GM06990 (cell line): ENCODE measurements at regions not wholly inside any gene's neighbourhood (a gene's known extent, or its start where the extent isn't known, plus 50 kb on each side); places are given as distances from the start of the nearest gene placed in this dataset.

Experiments
- DNase-seq: peaks from one replicate; pipeline ENCODE4 v3.0.0-alpha.2; 2011; ENCODE audit not compliant: insufficient read length; ENCODE audit errors: extremely low read depth
- H3K27me3 ChIP-seq: replicated peaks from 2 replicates; pipeline ENCODE4 v1.6.0; 2011; ENCODE audit warnings: low read length; ENCODE audit not compliant: control insufficient read depth, insufficient read depth
- H3K36me3 ChIP-seq: 2 replicates; pipeline ENCODE4 v1.5.1; 2011; ENCODE audit warnings: low read length; ENCODE audit not compliant: control insufficient read depth, insufficient read depth
- H3K4me3 ChIP-seq: replicated peaks from 2 replicates; pipeline ENCODE4 v1.5.1; 2011; ENCODE audit warnings: low read depth, mild to moderate bottlenecking, control low read depth, low read length
- CTCF ChIP-seq: IDR thresholded peaks from 2 replicates; pipeline ENCODE4 v1.5.1; 2011; ENCODE audit warnings: low read length, control low read depth, mild to moderate bottlenecking, inconsistent platforms; ENCODE audit not compliant: insufficient read depth, poor library complexity, severe bottlenecking

- Histone ChIP-seq H3K36me3 (no peaks in the 10 kb centered on the region), H3K27me3 (no peaks in the 10 kb centered on the region; the same call in 1 of the 2 replicates), H3K4me3 (no peak overlapping the region)
- no peak for TF ChIP-seq CTCF
- no peak for DNase-seq
Observed at GRCh38 chr12:48279101-48279500, 71.6 kb downstream of the ZNF641 start.

DNA sequence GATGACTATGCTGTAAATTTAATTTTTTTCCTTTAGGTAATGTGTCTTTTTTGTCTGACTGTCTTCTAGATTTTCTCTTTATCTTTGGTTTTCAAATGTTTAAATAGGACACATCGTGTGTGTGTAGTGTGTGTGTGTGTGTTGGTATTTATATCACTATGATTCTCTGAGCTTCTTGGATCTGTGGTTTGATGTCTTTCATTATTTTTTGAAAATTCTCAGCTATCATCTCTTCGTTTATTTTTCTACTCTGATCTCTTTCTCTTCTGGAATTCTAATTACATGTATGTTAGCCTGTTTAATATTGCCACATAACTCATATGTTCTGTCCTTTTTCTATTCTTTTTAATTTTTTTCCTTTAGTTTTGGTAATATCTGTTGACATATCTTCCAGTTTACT, 73.5 kb upstream of the OR10AD1 start:
- Histone ChIP-seq H3K27me3 (no peaks in the 10 kb centered on the region; the same call in 1 of the 2 replicates), H3K36me3 (no peaks in the 10 kb centered on the region), H3K4me3 (no peak overlapping the region)
- no peak for TF ChIP-seq CTCF
- no peak for DNase-seq

- Histone ChIP-seq H3K4me3 (no peak overlapping the region), H3K27me3 (no peaks in the 10 kb centered on the region), H3K36me3 (no peaks in the 10 kb centered on the region)
- TF ChIP-seq CTCF = no peak
- DNase-seq = no peak
Observed at GRCh38 chr12:48266826-48267225, 63.7 kb upstream of the OR10AD1 start.

DNA sequence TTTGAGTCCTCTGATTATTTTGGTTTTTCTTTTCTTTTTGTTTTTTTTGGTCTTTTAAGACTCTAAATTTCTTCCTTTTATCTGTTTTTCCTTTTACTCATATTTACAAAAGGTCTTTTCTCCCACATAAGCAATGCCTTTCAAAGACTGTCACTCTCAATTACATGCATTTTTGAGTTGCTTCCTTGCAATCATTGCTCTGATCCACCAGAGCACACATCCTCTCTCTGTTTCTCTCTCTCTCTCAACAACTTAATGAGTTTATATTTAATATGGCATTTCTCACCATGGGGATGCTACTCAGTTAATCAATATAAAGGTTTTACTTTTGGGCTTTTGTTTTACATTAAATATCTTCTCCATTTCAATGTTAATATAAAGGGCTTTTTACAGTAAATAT, 62.7 kb upstream of the OR10AD1 start:
- no peak for DNase-seq
- H3K36me3 ChIP-seq = no peaks in the 10 kb centered on the region
- no peak overlapping the region for H3K4me3 ChIP-seq
- H3K27me3 ChIP-seq = no peaks in the 10 kb centered on the region
- TF ChIP-seq CTCF = no peak

GRCh38 chr12:48263617-48264016, 60.5 kb upstream of the OR10AD1 start:
- no peak for TF ChIP-seq CTCF
- no peaks in the 10 kb centered on the region for H3K27me3 ChIP-seq
- H3K4me3 ChIP-seq = no peak overlapping the region
- DNase-seq = no peak
- H3K36me3 ChIP-seq = no peaks in the 10 kb centered on the region

DNA sequence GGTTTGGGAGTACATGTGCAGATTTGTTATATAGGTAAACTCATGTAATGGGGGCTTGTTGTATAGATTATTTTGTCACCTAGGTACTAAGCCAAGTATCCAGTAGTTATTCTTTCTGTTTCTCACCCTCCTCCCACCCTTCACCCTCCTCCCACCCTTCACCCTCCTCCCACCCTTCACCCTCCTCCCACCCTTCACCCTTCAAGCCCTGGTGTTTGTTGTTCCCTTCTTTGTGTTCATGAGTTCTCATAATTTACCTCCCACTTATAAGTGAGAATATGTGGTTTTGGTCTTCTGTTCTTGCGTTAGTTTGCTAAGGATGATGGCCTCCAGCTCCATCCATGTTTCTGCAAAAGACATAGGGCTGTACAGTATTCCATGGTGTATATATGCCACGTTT, 58.7 kb upstream of the OR10AD1 start:
- DNase-seq = no peak
- H3K36me3 ChIP-seq = no peaks in the 10 kb centered on the region
- no peak for TF ChIP-seq CTCF

More for the DNA sequence above, 58.7 kb upstream of the OR10AD1 start:
- H3K27me3 ChIP-seq = no peaks in the 10 kb centered on the region
- H3K4me3 ChIP-seq = no peak overlapping the region
